NT2/D1 (cell line): ENCODE measurements at regions not wholly inside any gene's neighbourhood (a gene's known extent, or its start where the extent isn't known, plus 50 kb on each side); places are given as distances from the start of the nearest gene placed in this dataset.

Experiments
- YY1 ChIP-seq: IDR thresholded peaks from 2 replicates; pipeline ENCODE4 v1.6.1; 2011; ENCODE audit not compliant: insufficient read length, insufficient read depth
- ZNF274 ChIP-seq: IDR thresholded peaks from 2 replicates; pipeline ENCODE4 v1.6.1; 2011; ENCODE audit warnings: mild to moderate bottlenecking, low read depth, low read length

DNA sequence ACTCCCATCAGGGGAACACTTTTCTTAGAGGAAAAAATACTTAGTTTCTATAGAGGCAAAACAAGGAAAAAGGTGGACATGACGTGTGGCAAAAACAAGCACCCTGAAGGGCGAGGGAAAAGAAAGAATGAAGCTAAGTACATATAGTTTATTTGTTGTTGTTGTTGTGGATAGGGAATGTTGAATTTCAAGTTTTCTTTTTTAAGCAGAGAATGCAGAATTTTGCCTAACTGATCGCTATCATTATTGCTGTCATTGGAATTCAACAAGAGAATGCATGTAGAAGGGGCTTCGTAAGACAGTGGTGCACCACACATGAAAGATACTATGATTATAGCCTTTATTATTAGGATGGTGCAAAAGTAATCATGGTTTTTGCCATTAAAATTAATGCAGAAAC, 144.0 kb downstream of the LMO4 start:
- TF ChIP-seq YY1 (no peak), ZNF274 (no peak)
